Panc1 (cell line): ENCODE measurements at regions not wholly inside any gene's neighbourhood (a gene's known extent, or its start where the extent isn't known, plus 50 kb on each side); places are given as distances from the start of the nearest gene placed in this dataset.

Source experiments
- ATAC-seq: fragments of 200-7000 bp; cut with Tn5 transposase; 2 replicates; pipeline ENCODE4 v1.9.1; 2020; ENCODE audit warnings: mild to moderate bottlenecking, moderate library complexity
- BruUV-seq: library from RNA; stranded (reverse); fragments of 400-500 nt; replicated peaks from 2 replicates; lab custom pipeline; 2021; lab: Mats Ljungman, UMichigan
- CTCF ChIA-PET: fragments of 300-600 bp; sonication (Branson Sonifier 250); formaldehyde crosslinking; loops from one replicate; lab custom pipeline; 2022; ENCODE audit warnings: antibody characterized with exemption; lab: Charles Lee
- POLR2A ChIA-PET: fragments of 300-600 bp; sonication (Branson Sonifier 250); formaldehyde crosslinking; loops from one replicate; lab custom pipeline; 2022; ENCODE audit warnings: antibody characterized with exemption; lab: Charles Lee
- DNase-seq: peaks from one replicate; pipeline ENCODE4 v3.0.0-alpha.2; 2010; ENCODE audit warnings: low read depth, low spot score
- H3K27ac ChIP-seq: 2 replicates; pipeline ENCODE4 v1.5.1; 2011; ENCODE audit warnings: mild to moderate bottlenecking, low read length, inconsistent platforms
- H3K27me3 ChIP-seq: fragments of 200-500 bp; sonication (Bioruptor generic); 2 replicates; pipeline ENCODE4 v1.6.0; 2014; ENCODE audit warnings: low read length, inconsistent platforms; ENCODE audit not compliant: control insufficient read depth, insufficient read depth
- H3K36me3 ChIP-seq: fragments of 200-500 bp; sonication (Bioruptor generic); 2 replicates; pipeline ENCODE4 v1.5.1; 2014; ENCODE audit warnings: inconsistent platforms, mild to moderate bottlenecking, low read length, moderate library complexity; ENCODE audit not compliant: control insufficient read depth, insufficient read depth
- H3K4me1 ChIP-seq: 2 replicates; pipeline ENCODE4 v1.5.1; 2011; ENCODE audit warnings: inconsistent platforms, mild to moderate bottlenecking, low read length, moderate library complexity; ENCODE audit not compliant: control insufficient read depth, insufficient read depth
- H3K4me3 ChIP-seq, 2 experiments: 2 replicates each; pipeline ENCODE4 v1.5.1; 2011 to 2012; ENCODE audit warnings: low read depth in 2 of 2, low read length in 2 of 2, mild to moderate bottlenecking in 2 of 2, inconsistent platforms in 1 of 2, moderate library complexity in 1 of 2
- H3K9me3 ChIP-seq: fragments of 200-500 bp; sonication (Bioruptor generic); 2 replicates; pipeline ENCODE4 v1.5.1; 2014; ENCODE audit warnings: low read depth, mild to moderate bottlenecking, inconsistent platforms, low read length, moderate library complexity; ENCODE audit not compliant: control insufficient read depth, insufficient read depth
- POLR2AphosphoS5 ChIP-seq: IDR thresholded peaks from 2 replicates; pipeline ENCODE4 v1.6.1; 2012; ENCODE audit warnings: mild to moderate bottlenecking, low read depth, low read length, moderate library complexity
- REST ChIP-seq, 2 experiments: IDR thresholded peaks; 2 replicates each; pipeline ENCODE4 v1.6.1; 2011 to 2012; ENCODE audit warnings: low read depth in 2 of 2, control low read depth in 1 of 2, low read length in 1 of 2, mild to moderate bottlenecking in 1 of 2, moderate library complexity in 1 of 2; ENCODE audit not compliant: insufficient read depth in 1 of 2
- SIN3A ChIP-seq: IDR thresholded peaks from 2 replicates; pipeline ENCODE4 v1.6.1; 2012; ENCODE audit warnings: low read depth, mild to moderate bottlenecking, low read length, moderate library complexity, borderline replicate concordance; ENCODE audit not compliant: insufficient read depth
- TCF7L2 ChIP-seq: IDR thresholded peaks from 2 replicates; pipeline ENCODE4 v1.6.1; 2011; ENCODE audit warnings: mild to moderate bottlenecking, low read depth, low read length, inconsistent platforms
- in situ Hi-C: cut with HindIII; loops from 2 replicates; pipeline ENCODE4 v1.10.0; 2016; ENCODE audit warnings: low sequenced_read_pairs, low pct_unique_long_range_greater_than_20kb
- intact Hi-C: fragments of 100-400 bp; cut with micrococcal nuclease; formaldehyde crosslinking; loops from one replicate; pipeline ENCODE4 v1.10.0; 2022; ENCODE audit not compliant: unreplicated experiment
- TF ChIP-seq, protein P1 (sequence below): fragments of 450-650 bp; IDR thresholded peaks from 2 replicates; pipeline ENCODE4 v1.5.1; 2017; ENCODE audit warnings: mild to moderate bottlenecking

DNA sequence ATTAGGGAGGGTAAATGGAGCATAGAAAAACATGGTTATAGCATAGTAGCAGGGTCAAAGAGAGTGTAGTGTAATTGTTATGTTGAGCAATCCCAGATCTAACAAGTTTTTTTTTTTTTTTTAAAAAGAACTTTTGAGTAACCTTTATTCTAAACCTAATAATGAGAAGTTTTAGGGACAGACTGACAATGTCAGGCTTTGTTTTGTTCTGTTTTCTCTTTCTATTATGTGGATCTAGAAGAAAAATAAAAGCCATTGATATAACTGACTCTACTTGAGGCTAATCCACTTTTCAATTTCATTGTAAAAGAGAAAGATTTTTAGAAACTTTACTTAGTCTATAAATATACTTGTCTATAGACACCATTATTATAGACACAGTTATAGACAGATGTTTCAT, 200.0 kb downstream of the FAM170A start:
- intact Hi-C loops (no loop called here), in situ Hi-C loops (no loop called here)
- no peak for DNase-seq
- Histone ChIP-seq H3K9me3 (peaks cover 3% of the 10 kb centered on the region; the same call in 1 of the 2 replicates), H3K27me3 (no peaks in the 10 kb centered on the region), H3K4me1 (no peaks in the 10 kb centered on the region), H3K27ac (no peak overlapping the region), H3K4me3 (no peak overlapping the region), H3K36me3 (no peaks in the 10 kb centered on the region)
- TF ChIP-seq TCF7L2: no peak
- TF ChIP-seq REST (IDR thresholded peaks at IDR 0.05; ENCODE audit: insufficient read depth in 1 of 2, low read depth in 2 of 2, low read length in 1 of 2): no peak
- no peak for TF ChIP-seq SIN3A
- no peak for TF ChIP-seq POLR2AphosphoS5
- TF ChIP-seq, protein P1, sequence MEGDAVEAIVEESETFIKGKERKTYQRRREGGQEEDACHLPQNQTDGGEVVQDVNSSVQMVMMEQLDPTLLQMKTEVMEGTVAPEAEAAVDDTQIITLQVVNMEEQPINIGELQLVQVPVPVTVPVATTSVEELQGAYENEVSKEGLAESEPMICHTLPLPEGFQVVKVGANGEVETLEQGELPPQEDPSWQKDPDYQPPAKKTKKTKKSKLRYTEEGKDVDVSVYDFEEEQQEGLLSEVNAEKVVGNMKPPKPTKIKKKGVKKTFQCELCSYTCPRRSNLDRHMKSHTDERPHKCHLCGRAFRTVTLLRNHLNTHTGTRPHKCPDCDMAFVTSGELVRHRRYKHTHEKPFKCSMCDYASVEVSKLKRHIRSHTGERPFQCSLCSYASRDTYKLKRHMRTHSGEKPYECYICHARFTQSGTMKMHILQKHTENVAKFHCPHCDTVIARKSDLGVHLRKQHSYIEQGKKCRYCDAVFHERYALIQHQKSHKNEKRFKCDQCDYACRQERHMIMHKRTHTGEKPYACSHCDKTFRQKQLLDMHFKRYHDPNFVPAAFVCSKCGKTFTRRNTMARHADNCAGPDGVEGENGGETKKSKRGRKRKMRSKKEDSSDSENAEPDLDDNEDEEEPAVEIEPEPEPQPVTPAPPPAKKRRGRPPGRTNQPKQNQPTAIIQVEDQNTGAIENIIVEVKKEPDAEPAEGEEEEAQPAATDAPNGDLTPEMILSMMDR: no peak
- CTCF ChIA-PET: no interaction called here
- no TSS peak for BruUV-seq
- POLR2A ChIA-PET: no interaction called here
- ATAC-seq: no peak

DNA sequence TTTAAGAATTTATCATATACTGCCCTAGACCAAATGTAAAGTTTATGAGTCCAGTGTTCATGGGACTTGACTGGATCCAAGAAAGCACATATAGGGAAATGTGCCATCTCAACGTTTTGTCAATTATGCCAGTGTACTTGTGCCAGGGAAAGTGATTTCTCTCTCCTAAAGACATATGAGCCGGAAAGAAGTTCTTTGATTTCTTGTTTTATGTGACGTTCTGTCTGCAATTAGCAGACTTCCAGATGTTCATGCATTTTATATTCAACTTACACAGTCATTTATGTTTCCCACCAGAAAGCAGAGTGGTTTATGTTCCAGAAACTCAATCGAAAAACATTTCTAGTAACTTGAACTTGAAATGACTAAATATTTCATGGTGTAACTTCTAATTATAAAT, 203.8 kb downstream of the FAM170A start:
- POLR2A ChIA-PET: no interaction called here
- intact Hi-C loops: no loop called here

More for the DNA sequence above, 203.8 kb downstream of the FAM170A start:
- Histone ChIP-seq H3K4me3 (no peak overlapping the region), H3K27me3 (no peaks in the 10 kb centered on the region), H3K27ac (no peak overlapping the region), H3K4me1 (no peaks in the 10 kb centered on the region), H3K9me3 (no peaks in the 10 kb centered on the region), H3K36me3 (no peaks in the 10 kb centered on the region)
- no TSS peak for BruUV-seq
- no peak for TF ChIP-seq REST (IDR thresholded peaks at IDR 0.05; ENCODE audit: insufficient read depth in 1 of 2, low read depth in 2 of 2, low read length in 1 of 2)
- no peak for TF ChIP-seq POLR2AphosphoS5
- TF ChIP-seq, protein P1: no peak
- no peak for TF ChIP-seq SIN3A
- TF ChIP-seq TCF7L2: no peak
- ATAC-seq (no peak), DNase-seq (no peak)
- in situ Hi-C loops: no loop called here
- CTCF ChIA-PET: no interaction called here
